GM19328 (cell line): ENCODE measurements at regions not wholly inside any gene's neighbourhood (a gene's known extent, or its start where the extent isn't known, plus 50 kb on each side); places are given as distances from the start of the nearest gene placed in this dataset.

Experiments used
- ATAC-seq: cut with Tn5 transposase; IDR thresholded peaks from one replicate; pipeline ENCODE4 v1.9.1; 2021; ENCODE audit warnings: mild to moderate bottlenecking, moderate library complexity; ENCODE audit not compliant: unreplicated experiment

- no peak for ATAC-seq
Observed at GRCh38 chr12:107490010-107490409, 195.6 kb upstream of the PWP1 start.

DNA sequence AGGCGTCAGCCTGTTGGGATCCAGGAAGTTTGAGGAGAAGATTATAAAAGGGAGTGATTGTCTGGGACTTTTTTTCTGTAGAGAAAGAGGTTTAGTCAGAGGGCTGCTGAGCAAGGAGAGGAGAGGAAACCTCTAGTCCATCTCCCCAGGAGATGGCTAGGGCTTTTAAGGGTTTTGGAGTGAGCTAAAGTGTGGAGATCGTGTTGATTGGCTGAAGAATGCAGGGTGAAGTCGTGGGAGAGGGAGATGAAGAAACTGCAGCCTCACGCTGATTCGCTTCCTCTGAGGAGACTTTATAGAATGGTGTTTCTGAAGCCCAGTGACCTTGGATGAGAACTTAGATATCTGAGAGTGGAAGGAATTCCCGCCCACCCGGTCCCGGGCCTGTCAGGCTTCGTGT lies 193.7 kb upstream of the PWP1 start:
- ATAC-seq, result no peak

- no peak for ATAC-seq
Observed at GRCh38 chr12:107492393-107493134, 193.0 kb upstream of the PWP1 start.

- no peak for ATAC-seq
Observed at GRCh38 chr12:107493135-107493494, 192.5 kb upstream of the PWP1 start.

GRCh38 chr12:107493666-107494065 lies 191.9 kb upstream of the PWP1 start:
- ATAC-seq, result no peak

GRCh38 chr12:107494331-107494730 lies 191.3 kb upstream of the PWP1 start:
- ATAC-seq, result no peak

GRCh38 chr12:107495604-107496003 lies 190.0 kb upstream of the PWP1 start:
- ATAC-seq, result no peak

GRCh38 chr12:107497231-107497630 lies 188.4 kb upstream of the PWP1 start:
- ATAC-seq, result no peak

- ATAC-seq, result no peak
Observed at GRCh38 chr12:107500307-107500706, 185.3 kb upstream of the PWP1 start.

DNA sequence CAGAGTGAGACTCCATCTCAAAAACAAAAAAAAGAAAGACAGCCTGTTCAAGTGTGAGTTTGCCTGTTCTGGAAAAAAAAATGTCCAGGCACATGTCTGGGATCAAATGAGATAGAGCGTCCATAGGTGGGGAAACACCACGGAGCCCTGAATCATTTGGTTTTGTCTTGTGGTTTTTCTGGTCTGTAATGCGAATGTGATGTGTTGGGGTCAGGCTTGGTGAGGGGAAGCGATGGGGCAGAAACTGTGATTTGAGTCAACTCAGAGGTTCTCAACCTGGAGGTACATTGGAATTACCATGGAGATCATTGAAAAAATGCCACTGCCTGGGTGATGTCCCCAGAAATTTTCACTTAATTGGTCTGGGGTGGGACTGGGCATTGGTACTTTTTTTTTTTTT lies 183.9 kb upstream of the PWP1 start:
- ATAC-seq, result no peak

- ATAC-seq, result no peak
Observed at GRCh38 chr12:107503129-107503855, 182.3 kb upstream of the PWP1 start.

GRCh38 chr12:107503887-107504885 lies 181.4 kb upstream of the PWP1 start:
- ATAC-seq, result no peak

GRCh38 chr12:107509421-107509820 lies 176.2 kb upstream of the PWP1 start:
- no peak for ATAC-seq

- ATAC-seq, result no peak
Observed at GRCh38 chr12:107510211-107510610, 175.4 kb upstream of the PWP1 start.

DNA sequence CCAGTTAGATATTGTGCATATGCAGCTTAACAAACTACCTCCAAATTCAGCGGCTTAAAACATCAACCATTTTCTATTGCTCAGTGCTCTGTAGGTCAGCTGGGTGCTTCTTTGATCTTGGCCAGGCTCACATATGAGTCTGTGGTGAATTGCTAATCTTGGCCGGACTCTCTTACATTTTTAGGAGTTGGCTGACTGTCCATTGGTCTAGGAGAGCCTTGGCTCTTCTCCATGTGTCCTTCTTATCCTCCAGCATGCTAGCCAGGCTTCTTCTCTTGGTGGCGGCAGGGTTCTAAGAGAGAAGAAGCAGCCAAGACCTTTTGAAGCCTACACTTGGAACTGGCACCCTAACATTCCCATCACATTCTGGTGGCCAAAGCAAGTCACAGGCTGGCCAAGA lies 174.3 kb upstream of the PWP1 start:
- ATAC-seq, result no peak

DNA sequence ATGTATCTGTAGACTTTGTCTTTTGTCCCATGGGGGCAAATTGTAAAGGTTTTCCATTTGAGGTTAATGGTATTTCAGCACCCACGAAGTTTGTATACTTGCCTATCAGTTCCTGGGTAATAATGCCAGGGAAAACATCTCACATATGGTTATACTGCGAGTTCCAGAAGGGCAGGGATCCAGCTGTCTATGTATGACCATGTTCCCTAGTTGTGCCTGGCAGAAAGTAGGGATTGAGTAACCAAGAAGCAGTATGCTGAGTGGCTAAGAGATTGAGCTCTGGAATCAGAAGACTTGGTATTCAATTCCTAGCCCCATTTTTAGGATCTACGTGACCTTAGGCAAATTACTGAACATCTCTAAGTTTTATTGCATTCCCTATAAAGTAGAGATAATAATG lies 173.2 kb upstream of the PWP1 start:
- no peak for ATAC-seq

- no peak for ATAC-seq
Observed at GRCh38 chr12:107513184-107513583, 172.4 kb upstream of the PWP1 start.

GRCh38 chr12:107513636-107514400 lies 171.8 kb upstream of the PWP1 start:
- no peak for ATAC-seq

DNA sequence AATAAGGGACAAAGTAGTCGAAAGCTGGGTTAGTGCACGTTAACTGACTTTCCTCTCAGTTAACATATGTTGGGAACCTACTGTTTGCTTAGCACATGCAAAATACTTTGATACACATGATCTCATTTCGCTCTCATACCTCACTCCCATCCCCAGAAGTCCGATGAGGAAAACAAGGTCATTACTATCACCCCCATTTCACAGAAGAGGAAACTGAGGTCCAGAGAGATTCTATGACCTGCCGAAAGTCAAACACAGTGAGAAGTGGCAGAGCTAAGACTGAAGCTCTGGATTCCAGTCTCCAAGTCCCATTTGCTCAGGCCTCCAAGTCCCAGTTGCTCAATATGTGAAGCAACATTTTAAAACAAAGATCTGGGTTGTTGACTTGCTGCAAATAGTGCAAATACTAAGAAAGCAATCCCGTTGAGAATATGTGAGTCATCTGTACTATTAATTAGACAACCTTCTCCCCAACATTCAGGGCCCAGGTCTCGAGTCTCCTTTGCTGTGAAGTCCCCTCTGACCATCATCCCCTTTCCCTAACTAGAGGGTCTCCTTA lies 170.6 kb upstream of the PWP1 start:
- ATAC-seq, result no peak

DNA sequence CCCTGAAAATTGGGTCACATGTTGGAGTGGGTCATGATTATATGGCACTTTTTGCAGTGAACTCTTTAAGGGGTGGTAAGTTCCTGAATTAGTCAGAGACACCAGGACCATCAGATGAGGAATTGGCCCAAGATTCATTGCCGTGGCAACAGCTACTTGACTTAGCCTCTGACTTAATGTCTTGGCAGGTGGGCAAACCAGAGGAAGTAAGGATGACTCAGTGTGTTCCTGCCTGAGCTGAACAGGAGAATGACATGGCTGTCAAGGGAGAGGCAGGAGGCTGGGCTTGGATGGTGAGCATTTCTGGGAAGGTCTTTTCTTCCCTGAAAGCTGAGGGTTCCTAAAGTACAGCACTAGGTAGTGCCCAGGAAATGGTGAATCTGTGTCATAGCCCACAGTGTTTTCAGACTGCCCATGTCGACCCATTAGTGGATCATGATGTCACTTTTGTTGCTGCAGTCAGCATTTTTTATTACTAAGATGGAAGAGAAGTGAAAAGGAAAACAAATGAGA lies 170.1 kb upstream of the PWP1 start:
- ATAC-seq, result no peak
